ENCODE measurements at regions not wholly inside any gene's neighbourhood (a gene's known extent, or its start where the extent isn't known, plus 50 kb on each side); places are given as distances from the start of the nearest gene placed in this dataset.

- H3K4me1 Mint-ChIP-seq = no peaks in the 10 kb centered on the region
- CTCF ChIA-PET = no interaction called here
These were observed 288.7 kb downstream of the PAX1 start for GRCh38 chr20:21994203-21994602.

GRCh38 chr20:21982559-21982958 is 277.1 kb downstream of the PAX1 start:
- H3K9me3 Mint-ChIP-seq = peaks cover 32% of the 10 kb centered on the region
- no peaks in the 10 kb centered on the region for H3K36me3 Mint-ChIP-seq (ENCODE audit: low read depth)
- DNase-seq = no peak
- no peak overlapping the region for H3K27ac Mint-ChIP-seq
- ChIA-PET CTCF (no interaction called here), POLR2A (no interaction called here)
- no peaks in the 10 kb centered on the region for H3K4me1 Mint-ChIP-seq
- no peaks in the 10 kb centered on the region for H3K27me3 Mint-ChIP-seq
- H3K4me3 Mint-ChIP-seq = no peak overlapping the region

More at GRCh38 chr20:21994203-21994602, 288.7 kb downstream of the PAX1 start:
- no peak for DNase-seq
- Mint-ChIP-seq H3K27me3 (no peaks in the 10 kb centered on the region), H3K4me3 (no peak overlapping the region), H3K36me3 (ENCODE audit: low read depth) (no peaks in the 10 kb centered on the region), H3K27ac (no peak overlapping the region), H3K9me3 (peaks cover 2% of the 10 kb centered on the region)
- POLR2A ChIA-PET = no interaction called here

- ChIA-PET POLR2A (no interaction called here), CTCF (no interaction called here)
- H3K27ac Mint-ChIP-seq = no peak overlapping the region
- H3K4me1 Mint-ChIP-seq = no peaks in the 10 kb centered on the region
- H3K36me3 Mint-ChIP-seq (ENCODE audit: low read depth) = no peaks in the 10 kb centered on the region
- no peaks in the 10 kb centered on the region for H3K27me3 Mint-ChIP-seq
- H3K4me3 Mint-ChIP-seq = no peak overlapping the region
- H3K9me3 Mint-ChIP-seq = peaks cover 28% of the 10 kb centered on the region
- DNase-seq = no peak
These were observed 276.3 kb downstream of the PAX1 start for GRCh38 chr20:21981597-21982344.

GRCh38 chr20:21981179-21981578 is 275.7 kb downstream of the PAX1 start:
- Mint-ChIP-seq H3K27me3 (no peaks in the 10 kb centered on the region), H3K4me3 (no peak overlapping the region), H3K27ac (no peak overlapping the region), H3K9me3 (peaks cover 29% of the 10 kb centered on the region), H3K36me3 (ENCODE audit: low read depth) (no peaks in the 10 kb centered on the region), H3K4me1 (no peaks in the 10 kb centered on the region)
- no peak for DNase-seq
- ChIA-PET POLR2A (no interaction called here), CTCF (no interaction called here)

- CTCF ChIA-PET = no interaction called here
- POLR2A ChIA-PET = no interaction called here
- Mint-ChIP-seq H3K36me3 (ENCODE audit: low read depth) (no peaks in the 10 kb centered on the region), H3K9me3 (peaks cover 11% of the 10 kb centered on the region), H3K27me3 (no peaks in the 10 kb centered on the region), H3K4me3 (no peak overlapping the region), H3K4me1 (no peaks in the 10 kb centered on the region), H3K27ac (no peak overlapping the region)
- no peak for DNase-seq
These were observed 266.0 kb downstream of the PAX1 start for GRCh38 chr20:21971436-21971835.

DNA sequence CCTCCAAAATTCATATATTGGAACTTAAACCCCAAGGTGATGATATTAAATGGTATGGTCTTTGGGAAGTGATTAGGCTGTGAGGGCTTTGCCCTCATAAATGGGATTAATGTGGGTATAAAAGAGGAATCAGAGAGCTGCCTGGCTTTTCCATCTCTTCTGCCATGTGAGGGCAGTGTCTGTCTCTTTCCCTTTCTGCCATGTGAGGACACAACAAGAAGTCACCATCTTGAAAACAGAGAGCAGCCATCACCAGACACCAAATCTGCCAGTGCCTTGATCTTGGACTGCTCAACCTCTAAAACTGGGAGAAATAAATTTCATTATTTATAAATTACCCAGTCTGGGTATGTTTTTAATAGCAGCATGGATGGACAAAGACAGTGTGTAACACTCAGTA is 263.0 kb downstream of the PAX1 start:
- H3K4me1 Mint-ChIP-seq = no peaks in the 10 kb centered on the region
- no peaks in the 10 kb centered on the region for H3K36me3 Mint-ChIP-seq (ENCODE audit: low read depth)
- no peak overlapping the region for H3K4me3 Mint-ChIP-seq

DNA sequence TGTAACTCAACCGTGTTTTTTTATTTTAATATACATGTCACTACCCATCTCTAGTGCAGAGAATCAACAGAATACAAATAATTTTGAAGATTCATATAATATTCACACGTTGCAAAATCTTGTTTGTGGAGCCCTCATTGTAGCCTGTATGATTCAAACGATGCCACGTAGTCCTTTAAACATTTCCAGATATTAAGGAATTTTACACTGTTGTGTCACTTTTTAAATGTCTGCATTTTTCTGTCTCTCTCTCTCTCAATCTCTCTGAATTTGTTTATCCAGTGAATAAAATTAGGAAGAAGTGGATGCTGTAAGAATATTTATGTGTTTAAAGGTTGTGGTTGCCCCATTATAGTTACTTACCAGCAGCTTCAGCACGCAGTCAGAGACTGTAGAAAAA is 262.0 kb downstream of the PAX1 start:
- no peaks in the 10 kb centered on the region for H3K36me3 Mint-ChIP-seq (ENCODE audit: low read depth)
- H3K9me3 Mint-ChIP-seq = peaks cover 2% of the 10 kb centered on the region
- CTCF ChIA-PET = no interaction called here
- H3K27me3 Mint-ChIP-seq = no peaks in the 10 kb centered on the region
- no peak for DNase-seq
- POLR2A ChIA-PET = no interaction called here
- no peak overlapping the region for H3K4me3 Mint-ChIP-seq
- H3K4me1 Mint-ChIP-seq = no peaks in the 10 kb centered on the region
- H3K27ac Mint-ChIP-seq = no peak overlapping the region

More for the DNA sequence above, 263.0 kb downstream of the PAX1 start:
- POLR2A ChIA-PET = no interaction called here
- Mint-ChIP-seq H3K27me3 (no peaks in the 10 kb centered on the region), H3K27ac (no peak overlapping the region), H3K9me3 (no peaks in the 10 kb centered on the region)
- DNase-seq = no peak
- CTCF ChIA-PET = no interaction called here

DNA sequence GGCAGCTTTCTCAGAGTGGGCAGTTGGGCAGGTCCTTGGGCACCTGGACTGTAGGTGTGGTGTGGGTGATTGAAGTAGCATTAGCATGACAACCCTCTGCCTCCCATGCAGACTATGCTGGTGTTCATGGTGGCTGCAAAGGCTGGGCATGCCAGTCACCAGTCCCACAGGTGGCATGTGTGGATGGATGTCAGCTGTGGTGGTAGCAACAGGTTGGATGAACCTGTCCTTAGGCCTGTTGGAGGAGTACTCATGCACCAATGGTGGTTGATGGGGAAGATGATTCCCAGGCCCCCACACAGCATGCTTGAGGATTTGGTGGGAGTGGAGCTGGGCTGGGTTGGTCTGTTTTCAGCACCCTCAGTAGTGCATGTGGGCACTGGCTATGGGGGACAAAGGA is 251.1 kb downstream of the PAX1 start:
- no peak overlapping the region for H3K4me3 Mint-ChIP-seq
- POLR2A ChIA-PET = no interaction called here
- CTCF ChIA-PET = no interaction called here

GRCh38 chr20:21947406-21947805 is 241.9 kb downstream of the PAX1 start:
- Mint-ChIP-seq H3K27ac (no peak overlapping the region), H3K9me3 (peaks cover 6% of the 10 kb centered on the region), H3K27me3 (no peaks in the 10 kb centered on the region), H3K4me1 (no peaks in the 10 kb centered on the region), H3K36me3 (ENCODE audit: low read depth) (no peaks in the 10 kb centered on the region), H3K4me3 (no peak overlapping the region)
- CTCF ChIA-PET = no interaction called here
- POLR2A ChIA-PET = no interaction called here
- no peak for DNase-seq

More for the DNA sequence above, 251.1 kb downstream of the PAX1 start:
- Mint-ChIP-seq H3K36me3 (ENCODE audit: low read depth) (no peaks in the 10 kb centered on the region), H3K27ac (no peak overlapping the region), H3K4me1 (no peaks in the 10 kb centered on the region), H3K27me3 (no peaks in the 10 kb centered on the region), H3K9me3 (peaks cover 7% of the 10 kb centered on the region)
- no peak for DNase-seq

GRCh38 chr20:21944227-21944626 is 238.8 kb downstream of the PAX1 start:
- Mint-ChIP-seq H3K9me3 (peaks cover 7% of the 10 kb centered on the region), H3K4me3 (no peak overlapping the region), H3K27ac (no peak overlapping the region), H3K4me1 (no peaks in the 10 kb centered on the region), H3K36me3 (ENCODE audit: low read depth) (no peaks in the 10 kb centered on the region), H3K27me3 (no peaks in the 10 kb centered on the region)
- ChIA-PET CTCF (no interaction called here), POLR2A (no interaction called here)
- DNase-seq = no peak

DNA sequence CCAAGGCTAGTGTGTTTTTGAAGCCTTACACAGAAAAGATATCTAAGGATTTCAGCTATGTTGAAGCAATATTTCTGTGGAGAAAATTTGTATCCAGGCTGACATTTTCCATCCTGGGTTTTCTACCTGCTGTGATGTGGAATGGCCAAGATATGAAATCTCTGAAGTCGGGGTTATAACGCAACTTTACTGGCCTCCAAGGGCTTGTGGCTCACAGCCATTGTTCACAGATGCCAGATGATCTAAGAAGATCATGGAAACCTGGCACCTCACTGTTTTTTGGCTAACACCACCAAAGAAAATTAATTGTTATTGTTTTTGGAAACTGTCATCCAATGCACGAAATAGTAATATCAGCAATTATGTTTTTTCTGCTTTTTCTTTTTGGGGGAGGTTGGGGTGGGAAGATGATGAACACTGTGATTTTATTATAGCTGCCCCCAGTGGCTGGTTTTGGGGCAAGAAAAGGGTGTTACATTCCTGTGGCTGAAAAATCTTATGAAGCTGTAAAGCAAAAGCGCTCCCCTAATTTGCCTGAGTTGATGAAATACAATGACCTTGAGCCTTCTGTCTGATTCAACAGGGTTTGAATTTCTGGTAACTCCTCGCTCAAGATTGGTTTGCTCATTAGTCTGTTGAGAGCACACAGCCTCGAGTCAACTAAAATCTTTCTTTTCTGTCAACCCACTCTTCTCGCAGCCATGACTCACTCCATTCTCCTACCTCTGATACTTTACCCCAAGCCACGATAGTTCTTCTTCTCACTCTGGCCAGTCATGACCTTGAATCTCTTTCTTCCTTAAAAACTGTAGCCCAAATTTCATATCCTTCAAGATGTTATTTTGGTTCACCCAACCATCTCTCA is 236.7 kb downstream of the PAX1 start:
- peaks cover 7% of the 10 kb centered on the region for H3K9me3 Mint-ChIP-seq
- no peak overlapping the region for H3K27ac Mint-ChIP-seq
- DNase-seq = no peak
- H3K4me1 Mint-ChIP-seq = no peaks in the 10 kb centered on the region
- no peaks in the 10 kb centered on the region for H3K27me3 Mint-ChIP-seq
- POLR2A ChIA-PET = no interaction called here
- CTCF ChIA-PET = no interaction called here
- no peaks in the 10 kb centered on the region for H3K36me3 Mint-ChIP-seq (ENCODE audit: low read depth)
- H3K4me3 Mint-ChIP-seq = no peak overlapping the region

GRCh38 chr20:21936720-21937380 is 231.4 kb downstream of the PAX1 start:
- Mint-ChIP-seq H3K27me3 (no peaks in the 10 kb centered on the region), H3K4me1 (no peaks in the 10 kb centered on the region), H3K4me3 (no peak overlapping the region), H3K27ac (no peak overlapping the region), H3K36me3 (ENCODE audit: low read depth) (no peaks in the 10 kb centered on the region), H3K9me3 (peaks cover 1% of the 10 kb centered on the region)
- no peak for DNase-seq
- CTCF ChIA-PET = no interaction called here
- POLR2A ChIA-PET = no interaction called here

GRCh38 chr20:21936261-21936660 is 230.8 kb downstream of the PAX1 start:
- Mint-ChIP-seq H3K27me3 (no peaks in the 10 kb centered on the region), H3K9me3 (peaks cover 4% of the 10 kb centered on the region), H3K4me3 (no peak overlapping the region), H3K4me1 (no peaks in the 10 kb centered on the region), H3K36me3 (ENCODE audit: low read depth) (no peaks in the 10 kb centered on the region), H3K27ac (no peak overlapping the region)
- ChIA-PET POLR2A (no interaction called here), CTCF (no interaction called here)
- DNase-seq = no peak

All from activated CD4-positive, alpha-beta T cell treated with anti-CD3 and anti-CD28 coated beads, Interleukin-2, amount 10 ng/mL, durations not matched to agents 7 days and 5 days (primary cell).